ENCODE measurements at regions not wholly inside any gene's neighbourhood (a gene's known extent, or its start where the extent isn't known, plus 50 kb on each side); places are given as distances from the start of the nearest gene placed in this dataset.
"Not testable (repeated sequence)": the region's sequence is repeated elsewhere in the genome, so short reads cannot be mapped to it uniquely, and the experiment has no call there.

- not testable (repeated sequence) for TF ChIP-seq CTCF (conservative IDR thresholded peaks at IDR 0.05); EZH2 (IDR thresholded peaks at IDR 0.05; ENCODE audit: low read depth)
Measured at GRCh38 chr21:5138687-5139086, 5382.7 kb upstream of the TPTE start.
